HEK293 (cell line): ENCODE measurements at regions not wholly inside any gene's neighbourhood (a gene's known extent, or its start where the extent isn't known, plus 50 kb on each side); places are given as distances from the start of the nearest gene placed in this dataset.

Experiments
- CTCF ChIA-PET: fragments of 350-600 bp; formaldehyde crosslinking; extraction: SDS; loops from one replicate; lab custom pipeline; 2021; ENCODE audit warnings: antibody characterized with exemption; lab: Yijun Ruan, JAX
- POLR2A ChIA-PET: fragments of 300-600 bp; formaldehyde crosslinking; extraction: SDS; loops from one replicate; lab custom pipeline; 2020; ENCODE audit warnings: antibody characterized with exemption, inconsistent platforms; lab: Yijun Ruan, JAX
- H3K27ac ChIP-seq: fragments of 200-500 bp; sonication (Bioruptor generic); 2 replicates; pipeline ENCODE4 v1.5.1; 2014; ENCODE audit warnings: low read depth, low read length, control low read depth, inconsistent platforms; ENCODE audit errors: extremely low read depth
- H3K36me3 ChIP-seq, 2 experiments: fragments of 200-500 bp in 1 of 2; sonication (Bioruptor generic) in 1 of 2; 1 replicate in 1 of 2; 2 replicates in 1 of 2; pipeline ENCODE4 v1.5.1; 2014 to 2017; ENCODE audit warnings: inconsistent platforms in 2 of 2, low read length in 2 of 2; ENCODE audit not compliant: control insufficient read depth in 2 of 2, insufficient read depth in 1 of 2
- H3K4me1 ChIP-seq: fragments of 200-500 bp; sonication (Bioruptor generic); 2 replicates; pipeline ENCODE4 v1.5.1; 2014; ENCODE audit warnings: mild to moderate bottlenecking, low read length, inconsistent platforms; ENCODE audit not compliant: control insufficient read depth, insufficient read depth
- H3K4me3 ChIP-seq: 2 replicates; pipeline ENCODE4 v1.5.1; 2011; ENCODE audit warnings: low read depth, mild to moderate bottlenecking, control low read depth, low read length, moderate library complexity
- H3K9me3 ChIP-seq: fragments of 200-500 bp; sonication (Bioruptor generic); 2 replicates; pipeline ENCODE4 v1.5.1; 2014; ENCODE audit warnings: low read depth, low read length, inconsistent platforms; ENCODE audit not compliant: control insufficient read depth, insufficient read depth
- BCL11A ChIP-seq: fragments of 450-650 bp; formaldehyde crosslinking; IDR thresholded peaks from 2 replicates; pipeline ENCODE4 v1.5.1; 2016; ENCODE audit warnings: low read depth, missing biosample characterization, missing genetic modification characterization
- CTCF ChIP-seq: fragments of 450-650 bp; formaldehyde crosslinking; IDR thresholded peaks from 2 replicates; pipeline ENCODE4 v1.5.1; 2016; ENCODE audit warnings: missing biosample characterization, missing genetic modification characterization
- SP3 ChIP-seq: fragments of 450-650 bp; formaldehyde crosslinking; IDR thresholded peaks from 2 replicates; pipeline ENCODE4 v1.5.1; 2016; ENCODE audit warnings: missing biosample characterization, missing genetic modification characterization
- YY1 ChIP-seq: fragments of 450-650 bp; formaldehyde crosslinking; IDR thresholded peaks from 2 replicates; pipeline ENCODE4 v1.5.1; 2018; ENCODE audit warnings: missing biosample characterization, missing genetic modification characterization
- YY2 ChIP-seq: fragments of 450-650 bp; formaldehyde crosslinking; IDR thresholded peaks from 2 replicates; pipeline ENCODE4 v1.5.1; 2016; ENCODE audit warnings: missing biosample characterization, missing genetic modification characterization
- ZBTB1 ChIP-seq: fragments of 450-650 bp; formaldehyde crosslinking; IDR thresholded peaks from 2 replicates; pipeline ENCODE4 v1.5.1; 2016; ENCODE audit warnings: missing biosample characterization, missing genetic modification characterization
- ZBTB10 ChIP-seq: fragments of 450-650 bp; formaldehyde crosslinking; IDR thresholded peaks from 2 replicates; pipeline ENCODE4 v1.5.1; 2016; ENCODE audit warnings: missing biosample characterization, missing genetic modification characterization
- ZBTB8A ChIP-seq: fragments of 450-650 bp; formaldehyde crosslinking; IDR thresholded peaks from 2 replicates; pipeline ENCODE4 v1.5.1; 2016; ENCODE audit warnings: missing biosample characterization, missing genetic modification characterization
- ZNF121 ChIP-seq: fragments of 450-650 bp; formaldehyde crosslinking; IDR thresholded peaks from 2 replicates; pipeline ENCODE4 v1.5.1; 2016; ENCODE audit warnings: missing biosample characterization, missing genetic modification characterization
- ZNF148 ChIP-seq: fragments of 450-650 bp; formaldehyde crosslinking; IDR thresholded peaks from 2 replicates; pipeline ENCODE4 v1.5.0; 2017; ENCODE audit warnings: missing biosample characterization, missing genetic modification characterization, borderline replicate concordance
- ZNF211 ChIP-seq: fragments of 450-650 bp; formaldehyde crosslinking; IDR thresholded peaks from 2 replicates; pipeline ENCODE4 v1.5.1; 2016; ENCODE audit warnings: low read depth, missing biosample characterization, missing genetic modification characterization
- ZNF335 ChIP-seq: fragments of 450-650 bp; formaldehyde crosslinking; conservative IDR thresholded peaks from 2 replicates; pipeline ENCODE4 v1.5.1; 2016; ENCODE audit warnings: missing biosample characterization, missing genetic modification characterization
- ZNF354C ChIP-seq: fragments of 450-650 bp; formaldehyde crosslinking; IDR thresholded peaks from 2 replicates; pipeline ENCODE4 v1.5.1; 2016; ENCODE audit warnings: missing biosample characterization, missing genetic modification characterization, low read depth, borderline replicate concordance
- ZNF391 ChIP-seq: fragments of 450-650 bp; formaldehyde crosslinking; IDR thresholded peaks from 2 replicates; pipeline ENCODE4 v1.5.1; 2016; ENCODE audit warnings: low read depth, missing biosample characterization, missing genetic modification characterization, borderline replicate concordance
- ZNF510 ChIP-seq: fragments of 450-650 bp; formaldehyde crosslinking; IDR thresholded peaks from 2 replicates; pipeline ENCODE4 v1.5.1; 2018; ENCODE audit warnings: mild to moderate bottlenecking, missing genetic modification characterization, missing biosample characterization; ENCODE audit not compliant: insufficient replicate concordance
- ZNF529 ChIP-seq: fragments of 450-650 bp; formaldehyde crosslinking; IDR thresholded peaks from 2 replicates; pipeline ENCODE4 v1.5.1; 2017; ENCODE audit warnings: missing genetic modification characterization, missing biosample characterization; ENCODE audit not compliant: insufficient replicate concordance
- ZNF623 ChIP-seq: fragments of 450-650 bp; formaldehyde crosslinking; IDR thresholded peaks from 2 replicates; pipeline ENCODE4 v1.5.1; 2016; ENCODE audit warnings: missing biosample characterization, missing genetic modification characterization
- ZNF654 ChIP-seq: fragments of 450-650 bp; formaldehyde crosslinking; IDR thresholded peaks from 2 replicates; pipeline ENCODE4 v1.5.1; 2016; ENCODE audit warnings: low read depth, missing biosample characterization, missing genetic modification characterization
- ZNF658 ChIP-seq: fragments of 450-650 bp; formaldehyde crosslinking; IDR thresholded peaks from 2 replicates; pipeline ENCODE4; 2016; ENCODE audit warnings: missing biosample characterization, missing genetic modification characterization
- ZNF692 ChIP-seq: fragments of 450-650 bp; formaldehyde crosslinking; IDR thresholded peaks from 2 replicates; pipeline ENCODE4 v1.5.1; 2016; ENCODE audit warnings: missing biosample characterization, missing genetic modification characterization
- ZNF768 ChIP-seq: fragments of 450-650 bp; formaldehyde crosslinking; IDR thresholded peaks from 2 replicates; pipeline ENCODE4 v1.5.1; 2018; ENCODE audit warnings: missing biosample characterization, mild to moderate bottlenecking, missing genetic modification characterization
- ZNF776 ChIP-seq: fragments of 450-650 bp; formaldehyde crosslinking; IDR thresholded peaks from 2 replicates; pipeline ENCODE4 v1.5.0; 2017; ENCODE audit warnings: missing biosample characterization, missing genetic modification characterization, borderline replicate concordance
- ZNF837 ChIP-seq: fragments of 450-650 bp; formaldehyde crosslinking; IDR thresholded peaks from 2 replicates; pipeline ENCODE4 v1.5.1; 2016; ENCODE audit warnings: missing biosample characterization, missing genetic modification characterization
- ZSCAN30 ChIP-seq: fragments of 450-650 bp; IDR thresholded peaks from 2 replicates; pipeline ENCODE4 v1.5.1; 2018; ENCODE audit warnings: missing biosample characterization, mild to moderate bottlenecking, missing genetic modification characterization, moderate library complexity

- TF ChIP-seq ZSCAN30 (no peak), ZNF335 (no peak), ZNF121 (tag by site-specific recombination) (no peak), ZNF658 (tag by site-specific recombination) (no peak), CTCF (tag by site-specific recombination) (no peak), ZNF837 (no peak)
- TF ChIP-seq, all 188 proteins: peak for 0
Measured at GRCh38 chr4:138904793-138905192, 110.8 kb upstream of the NOCT start (continued).

- Histone ChIP-seq H3K4me1 (peaks cover 5% of the 10 kb centered on the region; the same call in 1 of the 2 replicates), H3K9me3 (no peaks in the 10 kb centered on the region), H3K36me3 (no peaks in the 10 kb centered on the region), H3K4me3 (no peak overlapping the region), H3K27ac (no peak overlapping the region)
- no peak for TF ChIP-seq ZNF211 (tag by site-specific recombination)
- TF ChIP-seq YY1 (tag by site-specific recombination), result no peak
- no peak for TF ChIP-seq ZNF391 (tag by site-specific recombination)
- no peak for TF ChIP-seq YY2 (tag by site-specific recombination)
- no peak for TF ChIP-seq ZBTB1
- TF ChIP-seq ZNF354C (tag by site-specific recombination), result no peak
- TF ChIP-seq ZNF623 (tag by site-specific recombination), result no peak
- no peak for TF ChIP-seq ZNF654 (tag by site-specific recombination)
- TF ChIP-seq ZNF529 (tag by site-specific recombination), result no peak
- no peak for TF ChIP-seq ZNF776 (tag by site-specific recombination)
- TF ChIP-seq ZBTB10 (tag by site-specific recombination), result no peak
- no peak for TF ChIP-seq ZNF768
- no peak for TF ChIP-seq SP3 (tag by site-specific recombination)
- no peak for TF ChIP-seq ZNF148 (tag by site-specific recombination)
- no peak for TF ChIP-seq ZBTB8A
- no peak for TF ChIP-seq ZNF510 (tag by site-specific recombination)
- no peak for TF ChIP-seq ZNF692 (tag by site-specific recombination)
- TF ChIP-seq BCL11A (tag by site-specific recombination), result no peak
- POLR2A ChIA-PET, result no interaction called here
- CTCF ChIA-PET, result no interaction called here
Measured at GRCh38 chr4:138903185-138903584, 112.4 kb upstream of the NOCT start.
